Frontal cortex (tissue), 3 donors: ENCODE measurements at regions not wholly inside any gene's neighbourhood (a gene's known extent, or its start where the extent isn't known, plus 50 kb on each side); places are given as distances from the start of the nearest gene placed in this dataset.

Source experiments
- DNase-seq, 2 donors: peaks; one replicate each; pipeline ENCODE4 v3.0.0; 2012; ENCODE audit warnings: low spot score in 2 of 2
- FAIRE-seq: peaks from 2 replicates; lab custom pipeline; 2012; peaks lifted over from hg19 to GRCh38; lab: Jason Lieb, UNC
- donor health status: control.
- donor health status: control.
- donor health status: control.

GRCh38 chr5:61620699-61621182 lies 288.7 kb downstream of the ZSWIM6 start:
- FAIRE-seq (no peak), DNase-seq (no peak)

GRCh38 chr5:61621202-61621650 lies 289.2 kb downstream of the ZSWIM6 start:
- DNase-seq: peak in 1 of 2 donors; percentile 60
- peak; percentile 72 for FAIRE-seq

- DNase-seq: no peak
- no peak for FAIRE-seq
Measured at GRCh38 chr5:61622156-61622555, 290.1 kb downstream of the ZSWIM6 start.

GRCh38 chr5:61623401-61624069 lies 291.5 kb downstream of the ZSWIM6 start:
- FAIRE-seq (no peak), DNase-seq (no peak)

- peak; percentile 30 for FAIRE-seq
- no peak for DNase-seq
Measured at GRCh38 chr5:61624553-61625136, 292.6 kb downstream of the ZSWIM6 start.

GRCh38 chr5:61625137-61625561 lies 293.1 kb downstream of the ZSWIM6 start:
- FAIRE-seq (no peak), DNase-seq (no peak)

GRCh38 chr5:61625681-61626621 lies 293.9 kb downstream of the ZSWIM6 start:
- DNase-seq: peak; percentile 63 to 72
- no peak for FAIRE-seq

GRCh38 chr5:61626639-61627282 lies 294.7 kb downstream of the ZSWIM6 start:
- FAIRE-seq (no peak), DNase-seq (no peak)

- no peak for DNase-seq
- FAIRE-seq: no peak
Measured at GRCh38 chr5:61627531-61627930, 295.5 kb downstream of the ZSWIM6 start.

- no peak for FAIRE-seq
- DNase-seq: no peak
Measured at GRCh38 chr5:61630908-61631307, 298.9 kb downstream of the ZSWIM6 start.

GRCh38 chr5:61631438-61631941 lies 299.4 kb downstream of the ZSWIM6 start:
- no peak for FAIRE-seq
- peak; percentile 41 to 47 for DNase-seq

GRCh38 chr5:61632064-61632463 lies 300.0 kb downstream of the ZSWIM6 start:
- DNase-seq (no peak), FAIRE-seq (no peak)

- DNase-seq (no peak), FAIRE-seq (peak; percentile 21)
Measured at GRCh38 chr5:61635271-61635670, 303.2 kb downstream of the ZSWIM6 start.

GRCh38 chr5:61637566-61637965 lies 305.5 kb downstream of the ZSWIM6 start:
- no peak for FAIRE-seq
- no peak for DNase-seq

- DNase-seq (peak in 1 of 2 donors; percentile 27), FAIRE-seq (no peak)
Measured at GRCh38 chr5:61638476-61638875, 306.4 kb downstream of the ZSWIM6 start.

GRCh38 chr5:61640179-61641021 lies 308.3 kb downstream of the ZSWIM6 start:
- DNase-seq (no peak), FAIRE-seq (no peak)

GRCh38 chr5:61641748-61642565 lies 309.9 kb downstream of the ZSWIM6 start:
- DNase-seq (no peak), FAIRE-seq (no peak)

- FAIRE-seq: no peak
- DNase-seq: no peak
Measured at GRCh38 chr5:61647672-61648071, 315.6 kb downstream of the ZSWIM6 start.
